HG02840 (cell line): ENCODE measurements at regions not wholly inside any gene's neighbourhood (a gene's known extent, or its start where the extent isn't known, plus 50 kb on each side); places are given as distances from the start of the nearest gene placed in this dataset.

Source experiments
- ATAC-seq: cut with Tn5 transposase; IDR thresholded peaks from one replicate; pipeline ENCODE4 v1.9.1; 2021; ENCODE audit warnings: mild to moderate bottlenecking, moderate library complexity, moderate number of reproducible peaks; ENCODE audit not compliant: unreplicated experiment, low FRiP score

- no peak for ATAC-seq
These were observed 122.7 kb downstream of the ANKRD50 start for GRCh38 chr4:124589786-124590185.

- ATAC-seq, result no peak
These were observed 122.1 kb downstream of the ANKRD50 start for GRCh38 chr4:124590480-124590879.

- no peak for ATAC-seq
These were observed 120.9 kb downstream of the ANKRD50 start for GRCh38 chr4:124591637-124592036.

GRCh38 chr4:124593494-124593893 is 119.0 kb downstream of the ANKRD50 start:
- ATAC-seq, result no peak

- no peak for ATAC-seq
These were observed 117.6 kb downstream of the ANKRD50 start for GRCh38 chr4:124594945-124595344.

GRCh38 chr4:124596816-124597215 is 115.7 kb downstream of the ANKRD50 start:
- ATAC-seq, result no peak

- ATAC-seq, result no peak
These were observed 102.3 kb downstream of the ANKRD50 start for GRCh38 chr4:124610211-124610610.
